HG02763 (cell line): ENCODE measurements at regions not wholly inside any gene's neighbourhood (a gene's known extent, or its start where the extent isn't known, plus 50 kb on each side); places are given as distances from the start of the nearest gene placed in this dataset.
"Not testable (repeated sequence)": the region's sequence is repeated elsewhere in the genome, so short reads cannot be mapped to it uniquely, and the experiment has no call there.

Source experiments
- ATAC-seq: cut with Tn5 transposase; IDR thresholded peaks from one replicate; pipeline ENCODE4 v1.9.1; 2021; ENCODE audit warnings: mild to moderate bottlenecking, moderate library complexity; ENCODE audit not compliant: unreplicated experiment

DNA sequence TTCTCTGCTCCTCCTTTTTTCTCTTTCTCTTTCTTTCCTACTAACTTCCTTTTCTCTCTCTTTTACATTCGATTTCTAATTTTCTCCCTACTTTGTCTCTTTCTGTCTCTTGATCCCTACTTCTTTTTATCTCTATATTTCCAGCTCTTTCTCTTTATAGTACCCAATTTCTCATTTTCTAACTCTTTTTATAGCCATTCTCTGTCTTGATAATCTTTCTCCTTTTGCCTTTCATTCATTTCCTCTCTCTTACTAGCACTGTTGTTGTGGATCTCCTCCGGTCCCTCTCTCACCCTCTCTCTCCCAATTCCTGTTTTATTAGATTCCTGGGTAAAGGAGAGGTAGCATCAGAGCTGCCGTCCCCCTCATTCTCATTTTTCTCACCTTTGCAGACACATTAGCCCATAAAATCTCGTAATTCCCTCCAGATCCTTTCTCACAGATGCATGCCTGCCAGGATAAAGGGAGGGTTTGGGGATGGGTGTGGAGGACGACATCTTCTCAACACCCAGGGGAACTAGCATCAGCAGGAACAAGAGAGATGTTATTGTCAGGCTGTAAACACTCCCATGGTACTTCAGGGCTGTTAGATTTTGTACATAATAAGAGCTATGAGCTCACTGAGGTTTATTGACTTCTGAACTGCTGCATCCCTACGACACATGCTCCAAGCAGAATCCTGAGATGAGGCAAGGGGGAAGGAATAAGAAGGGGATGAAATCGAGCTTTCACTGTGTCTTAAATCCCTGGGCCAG lies 159.0 kb upstream of the GALNT2 start:
- ATAC-seq = no peak

GRCh38 chr1:229908689-229909088 lies 158.3 kb upstream of the GALNT2 start:
- no peak for ATAC-seq

DNA sequence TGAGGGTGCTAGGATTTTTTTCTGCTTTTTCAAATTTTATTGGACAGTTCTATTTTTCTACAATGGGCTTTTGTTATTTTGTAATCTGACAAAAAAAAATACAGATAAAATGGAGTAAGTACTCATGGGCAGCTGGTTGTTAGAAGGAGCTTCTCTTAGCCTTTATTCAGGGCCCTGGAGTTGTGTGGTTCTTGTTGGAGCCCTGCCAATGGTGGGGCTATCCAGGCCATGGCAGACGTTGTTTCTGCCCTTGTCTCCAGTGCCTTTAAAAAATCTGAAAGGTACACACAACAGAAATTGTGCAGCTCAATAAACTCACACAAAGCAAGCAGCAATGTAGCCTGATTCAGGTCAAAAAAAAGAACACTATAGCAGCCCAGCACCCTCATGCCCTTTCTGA lies 153.5 kb upstream of the GALNT2 start:
- ATAC-seq = no peak

DNA sequence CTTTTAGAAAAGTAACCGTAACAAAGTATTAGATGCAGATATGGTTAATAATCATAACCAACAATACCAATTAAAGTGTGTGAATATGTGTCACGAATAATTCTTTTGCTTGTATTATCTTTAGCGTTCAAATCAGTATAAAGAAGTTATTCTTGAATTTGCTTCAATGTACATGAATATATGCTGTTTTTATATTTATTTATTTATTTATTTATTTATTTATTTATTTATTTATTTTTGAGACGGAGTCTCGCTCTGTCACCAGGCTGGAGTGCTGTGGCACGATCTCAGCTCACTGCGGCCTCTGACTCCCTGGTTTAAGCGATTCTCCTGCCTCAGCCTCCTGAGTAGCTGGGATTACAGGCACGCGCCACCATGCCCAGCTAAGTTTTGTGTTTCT lies 147.6 kb upstream of the GALNT2 start:
- not testable (repeated sequence) for ATAC-seq

DNA sequence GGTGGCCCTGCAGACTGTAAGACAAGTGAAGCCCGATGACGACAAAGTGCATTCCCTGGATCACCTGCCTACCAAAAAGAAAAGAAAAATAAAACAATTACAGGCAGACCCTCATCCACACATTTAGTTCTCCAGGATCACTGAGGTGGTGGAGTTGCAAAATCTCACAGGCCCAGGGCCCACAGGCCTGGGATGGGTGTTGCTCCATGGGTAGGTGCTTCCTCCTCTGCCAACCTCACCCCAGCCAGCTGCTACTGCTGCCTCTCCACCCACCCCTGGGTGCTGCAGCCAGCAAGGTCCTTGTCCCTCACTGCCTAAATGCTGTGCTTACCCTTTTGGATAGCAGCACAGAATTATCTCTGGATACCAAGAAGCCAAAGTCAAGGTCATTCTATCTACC lies 146.4 kb upstream of the GALNT2 start:
- ATAC-seq = no peak

DNA sequence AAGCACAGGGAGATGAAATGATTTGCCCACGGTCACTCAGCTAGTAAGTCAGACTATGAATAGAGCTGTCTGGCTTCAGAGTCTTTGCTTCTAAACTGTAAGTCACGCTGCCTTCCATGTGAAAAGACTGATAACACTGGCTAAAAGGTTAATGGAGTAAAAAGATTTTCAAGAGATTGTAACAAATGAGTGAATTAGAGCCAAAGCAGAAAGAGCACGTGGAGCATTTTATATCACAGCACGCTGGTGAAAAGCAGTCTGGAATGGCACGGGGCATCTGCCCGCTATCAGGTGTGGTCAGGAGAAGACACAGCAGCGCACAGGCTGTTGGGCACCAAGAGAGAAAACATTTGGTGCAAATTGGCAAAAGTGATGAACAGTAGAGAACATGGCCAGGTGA lies 144.8 kb upstream of the GALNT2 start:
- ATAC-seq = no peak

GRCh38 chr1:229924639-229925038 lies 142.4 kb upstream of the GALNT2 start:
- ATAC-seq = no peak

- ATAC-seq = no peak
Measured at GRCh38 chr1:229928767-229929166, 138.3 kb upstream of the GALNT2 start.

DNA sequence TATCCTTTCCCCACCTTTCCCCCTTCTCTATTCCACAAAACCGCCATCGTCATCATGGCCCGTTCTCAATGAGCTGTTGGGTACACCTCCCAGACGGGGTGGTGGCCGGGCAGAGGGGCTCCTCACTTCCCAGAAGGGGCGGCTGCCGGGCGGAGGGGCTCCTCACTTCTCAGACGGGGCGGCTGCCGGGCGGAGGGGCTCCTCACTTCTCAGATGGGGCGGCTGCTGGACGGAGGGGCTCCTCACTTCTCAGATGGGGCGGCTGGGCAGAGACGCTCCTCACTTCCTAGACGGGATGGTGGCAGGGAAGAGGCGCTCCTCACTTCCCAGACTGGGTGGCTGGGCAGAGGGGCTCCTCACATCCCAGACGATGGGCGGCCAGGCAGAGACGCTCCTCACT lies 135.3 kb upstream of the GALNT2 start:
- ATAC-seq = not testable (repeated sequence)

DNA sequence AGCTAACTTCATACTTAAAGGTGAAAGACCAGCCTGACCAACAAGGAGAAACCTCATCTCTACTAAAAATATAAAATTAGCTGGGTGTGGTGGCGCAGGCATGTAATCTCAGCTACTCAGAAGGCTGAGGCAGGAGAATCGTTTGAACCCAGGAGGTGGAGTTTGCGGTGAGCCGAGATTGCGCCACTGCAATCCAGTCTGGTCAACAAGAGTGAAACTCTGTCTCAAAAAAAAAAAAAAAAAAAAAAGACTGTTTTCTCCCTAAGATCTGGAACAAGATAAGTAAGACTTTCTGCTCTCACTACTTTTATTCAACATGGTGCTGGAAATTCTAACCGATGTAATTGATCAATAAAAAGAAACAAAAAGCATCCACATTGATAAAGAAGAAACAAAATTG lies 131.9 kb upstream of the GALNT2 start:
- ATAC-seq = not testable (repeated sequence)

DNA sequence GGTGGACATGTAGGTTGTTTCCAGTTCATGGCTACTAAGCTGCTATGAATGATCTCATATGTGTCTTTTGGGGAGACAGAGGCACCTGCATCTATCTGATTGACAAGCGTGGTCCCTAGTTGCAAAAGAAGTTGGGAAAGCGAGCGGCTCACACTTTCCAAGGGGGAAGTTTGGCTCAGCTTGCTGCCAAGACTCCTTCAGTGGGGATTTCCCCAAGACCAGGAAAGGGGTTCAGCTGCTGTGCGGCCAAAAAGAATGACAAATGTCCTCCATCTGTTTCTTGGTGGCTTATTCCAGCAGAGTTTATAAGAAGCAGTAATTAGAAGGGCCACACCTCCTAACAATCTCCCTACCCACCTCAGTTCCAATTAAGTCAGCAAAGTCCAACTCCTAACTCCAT lies 128.5 kb upstream of the GALNT2 start:
- ATAC-seq = no peak

DNA sequence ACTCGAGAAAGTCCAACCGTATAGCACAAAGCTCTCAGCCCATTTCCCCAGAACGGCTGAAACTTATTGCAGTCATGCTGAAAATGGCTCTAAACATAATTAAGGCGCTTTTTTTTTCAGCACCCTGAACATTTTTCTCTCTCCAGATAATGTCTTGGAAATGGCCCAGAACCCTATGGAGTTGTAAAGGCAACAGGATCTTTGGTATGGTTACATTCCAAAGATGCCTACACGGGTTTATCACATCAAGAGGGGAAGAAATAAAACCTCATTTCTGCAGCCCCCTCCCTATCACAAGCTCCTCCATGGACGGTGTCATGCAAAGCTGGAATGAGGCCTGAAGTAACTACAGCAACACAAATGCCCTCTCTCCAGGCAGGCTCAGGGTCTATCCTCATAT lies 126.4 kb upstream of the GALNT2 start:
- ATAC-seq = no peak

- no peak for ATAC-seq
Measured at GRCh38 chr1:229941160-229941559, 125.9 kb upstream of the GALNT2 start.

- ATAC-seq = no peak
Measured at GRCh38 chr1:229941831-229942230, 125.2 kb upstream of the GALNT2 start.

DNA sequence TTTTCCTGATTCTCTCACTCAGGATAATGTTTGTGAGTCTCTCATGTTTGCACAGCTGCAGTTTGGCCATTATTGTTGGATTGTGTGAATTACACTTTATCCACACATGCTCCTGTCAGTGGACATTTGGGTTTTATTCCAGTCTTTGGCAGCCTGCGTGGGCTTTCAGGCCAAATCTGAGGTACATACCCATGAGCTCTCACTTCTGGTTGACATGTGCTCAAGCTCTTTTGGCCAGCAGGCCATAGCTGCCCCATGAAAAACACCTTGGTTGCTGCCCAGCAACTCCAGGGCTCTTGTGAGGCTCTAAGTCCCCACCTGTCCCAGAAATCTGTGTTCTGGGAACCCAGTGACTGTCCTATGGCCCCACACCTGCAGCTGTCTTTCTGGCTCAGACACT lies 124.5 kb upstream of the GALNT2 start:
- no peak for ATAC-seq

DNA sequence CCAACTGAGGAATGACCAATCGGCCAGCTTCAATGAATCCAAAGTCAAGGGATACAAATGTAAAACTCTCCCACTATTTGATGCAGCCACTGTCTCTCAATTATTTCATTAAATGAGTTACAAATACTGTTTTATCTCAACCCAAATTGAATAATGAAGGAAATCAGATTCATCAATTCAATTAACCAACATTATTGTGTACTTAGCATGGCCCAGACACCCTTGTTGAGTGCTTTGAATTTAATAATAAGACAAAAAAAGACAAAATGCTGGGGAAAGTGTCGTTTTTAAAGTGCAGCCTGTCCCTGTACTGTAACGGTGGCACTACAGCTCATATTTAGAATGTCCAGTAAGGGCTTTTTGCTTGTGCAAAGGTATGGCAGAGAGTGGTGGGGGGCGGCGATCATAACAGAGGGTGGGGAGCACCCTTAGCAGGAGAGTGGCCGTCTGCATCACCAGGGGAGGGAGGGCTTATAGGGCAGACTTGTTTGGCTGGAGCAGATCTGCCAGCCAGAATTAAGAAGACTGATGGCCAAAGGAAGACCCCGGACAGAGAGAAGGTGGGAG lies 123.8 kb upstream of the GALNT2 start:
- ATAC-seq = no peak

GRCh38 chr1:229943988-229944743 lies 122.9 kb upstream of the GALNT2 start:
- no peak for ATAC-seq

- ATAC-seq = no peak
Measured at GRCh38 chr1:229945795-229946194, 121.2 kb upstream of the GALNT2 start.

DNA sequence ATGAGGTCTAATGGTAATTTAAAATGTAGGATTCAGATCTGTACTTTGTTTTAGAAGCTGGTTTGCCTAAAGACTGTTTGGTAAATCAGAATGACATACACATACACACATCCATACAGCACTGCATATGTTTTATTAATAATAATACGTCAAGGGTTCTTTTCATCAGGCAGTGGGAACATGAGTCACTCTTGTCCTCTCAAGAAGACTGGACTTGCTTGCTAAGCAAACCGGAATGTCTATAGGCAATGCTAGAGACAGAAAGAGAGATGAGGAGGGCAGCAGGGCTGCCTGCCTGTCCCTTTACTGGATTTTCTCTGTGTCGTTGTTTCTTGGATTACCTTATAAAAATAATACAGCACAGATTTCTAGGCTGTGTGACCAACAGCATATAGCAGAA lies 119.1 kb upstream of the GALNT2 start:
- ATAC-seq = no peak

GRCh38 chr1:229948438-229948837 lies 118.6 kb upstream of the GALNT2 start:
- no peak for ATAC-seq

GRCh38 chr1:229949500-229949899 lies 117.5 kb upstream of the GALNT2 start:
- no peak for ATAC-seq

DNA sequence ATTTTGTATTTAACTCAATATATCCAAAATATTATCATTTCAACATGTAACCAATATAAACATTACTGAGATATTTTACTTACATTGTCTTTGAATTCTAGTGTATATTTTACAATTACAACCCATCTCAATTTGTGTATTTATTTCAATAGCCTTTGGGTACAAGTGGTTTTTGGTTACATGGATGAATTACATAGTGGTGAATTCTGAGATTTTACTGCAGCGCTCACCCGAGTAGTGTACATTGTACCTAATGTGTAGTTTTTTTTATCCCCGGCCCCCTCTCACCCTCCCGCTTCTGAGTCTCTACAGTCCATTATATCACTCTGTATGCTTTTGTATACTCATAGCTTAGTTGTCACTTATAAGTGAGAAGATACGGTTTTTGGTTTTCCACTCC lies 117.0 kb upstream of the GALNT2 start:
- ATAC-seq = no peak
